RPMI8226 (cell line): ENCODE measurements at regions not wholly inside any gene's neighbourhood (a gene's known extent, or its start where the extent isn't known, plus 50 kb on each side); places are given as distances from the start of the nearest gene placed in this dataset.
"Not testable (repeated sequence)": the region's sequence is repeated elsewhere in the genome, so short reads cannot be mapped to it uniquely, and the experiment has no call there.

Experiments
- DNase-seq: peaks from one replicate; pipeline ENCODE4 v3.0.0-alpha.2; 2015

GRCh38 chr11:33970984-33971466 lies 79.1 kb upstream of the LMO2 start:
- DNase-seq: peak; percentile 31

GRCh38 chr11:33967451-33967850 lies 75.6 kb upstream of the LMO2 start:
- DNase-seq: no peak

GRCh38 chr11:33965032-33965431 lies 73.2 kb upstream of the LMO2 start:
- DNase-seq: no peak

- DNase-seq: no peak
Measured at GRCh38 chr11:33959855-33960400, 68.1 kb upstream of the LMO2 start.

GRCh38 chr11:33957304-33957917 lies 65.5 kb upstream of the LMO2 start:
- no peak for DNase-seq

- DNase-seq: no peak
Measured at GRCh38 chr11:33956611-33957010, 64.7 kb upstream of the LMO2 start.

GRCh38 chr11:33953289-33953688 lies 61.4 kb upstream of the LMO2 start:
- no peak for DNase-seq

GRCh38 chr11:33952805-33953204 lies 60.9 kb upstream of the LMO2 start:
- DNase-seq: no peak

GRCh38 chr11:33949252-33949913 lies 57.5 kb upstream of the LMO2 start:
- no peak for DNase-seq

GRCh38 chr11:33948494-33948893 lies 56.6 kb upstream of the LMO2 start:
- DNase-seq: no peak

- DNase-seq: not testable (repeated sequence)
Measured at GRCh38 chr11:33947918-33948317, 56.0 kb upstream of the LMO2 start.

GRCh38 chr11:33946930-33947329 lies 55.1 kb upstream of the LMO2 start:
- DNase-seq: no peak

- DNase-seq: no peak
Measured at GRCh38 chr11:33945481-33946268, 53.8 kb upstream of the LMO2 start.

- no peak for DNase-seq
Measured at GRCh38 chr11:33944693-33945424, 53.0 kb upstream of the LMO2 start.

GRCh38 chr11:33944345-33944692 lies 52.4 kb upstream of the LMO2 start:
- no peak for DNase-seq

- DNase-seq: no peak
Measured at GRCh38 chr11:33942954-33943353, 51.1 kb upstream of the LMO2 start.

- no peak for DNase-seq
Measured at GRCh38 chr11:33941637-33942160, 49.8 kb upstream of the LMO2 start.
